Sigmoid colon (tissue), 3 donors: ENCODE measurements at regions not wholly inside any gene's neighbourhood (a gene's known extent, or its start where the extent isn't known, plus 50 kb on each side); places are given as distances from the start of the nearest gene placed in this dataset.

Experiments used
- POLR2A ChIP-seq, 2 donors: fragments of 450-650 bp; IDR thresholded peaks; one replicate each; pipeline ENCODE4 v1.6.1; 2016; ENCODE audit warnings: antibody characterized with exemption in 2 of 2, mild to moderate bottlenecking in 2 of 2, moderate library complexity in 2 of 2
- TF ChIP-seq, protein P1 (sequence below), 4 experiments: fragments of 450-650 bp in 3 of 4; fragments of 200-600 bp in 1 of 4; IDR thresholded peaks; one replicate each; pipeline ENCODE4 v1.5.1; 2016 to 2019; ENCODE audit warnings: antibody characterized with exemption in 4 of 4, mild to moderate bottlenecking in 3 of 4, moderate library complexity in 2 of 4

DNA sequence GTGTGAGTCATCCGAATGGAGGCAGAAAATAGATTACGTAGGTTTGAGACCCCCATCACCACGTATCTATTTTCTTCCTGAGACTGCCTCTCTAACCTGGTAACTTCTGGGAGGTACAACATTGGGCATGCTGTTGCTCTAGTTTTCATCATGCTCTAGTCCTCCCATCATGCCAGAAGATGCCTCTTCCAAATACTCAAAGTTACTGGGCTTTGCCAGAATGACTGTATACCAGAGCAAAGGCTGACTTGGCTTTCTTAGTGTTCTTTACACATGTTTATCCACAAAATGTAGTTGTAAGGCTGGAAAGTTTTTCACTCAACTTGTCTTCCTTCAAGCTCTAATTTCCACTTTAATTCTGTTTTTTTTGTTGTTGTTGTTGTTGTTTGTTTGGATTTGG is 370.5 kb downstream of the MDFIC start:
- no peak for TF ChIP-seq POLR2A (IDR thresholded peaks at IDR 0.05)
- TF ChIP-seq, protein P1, sequence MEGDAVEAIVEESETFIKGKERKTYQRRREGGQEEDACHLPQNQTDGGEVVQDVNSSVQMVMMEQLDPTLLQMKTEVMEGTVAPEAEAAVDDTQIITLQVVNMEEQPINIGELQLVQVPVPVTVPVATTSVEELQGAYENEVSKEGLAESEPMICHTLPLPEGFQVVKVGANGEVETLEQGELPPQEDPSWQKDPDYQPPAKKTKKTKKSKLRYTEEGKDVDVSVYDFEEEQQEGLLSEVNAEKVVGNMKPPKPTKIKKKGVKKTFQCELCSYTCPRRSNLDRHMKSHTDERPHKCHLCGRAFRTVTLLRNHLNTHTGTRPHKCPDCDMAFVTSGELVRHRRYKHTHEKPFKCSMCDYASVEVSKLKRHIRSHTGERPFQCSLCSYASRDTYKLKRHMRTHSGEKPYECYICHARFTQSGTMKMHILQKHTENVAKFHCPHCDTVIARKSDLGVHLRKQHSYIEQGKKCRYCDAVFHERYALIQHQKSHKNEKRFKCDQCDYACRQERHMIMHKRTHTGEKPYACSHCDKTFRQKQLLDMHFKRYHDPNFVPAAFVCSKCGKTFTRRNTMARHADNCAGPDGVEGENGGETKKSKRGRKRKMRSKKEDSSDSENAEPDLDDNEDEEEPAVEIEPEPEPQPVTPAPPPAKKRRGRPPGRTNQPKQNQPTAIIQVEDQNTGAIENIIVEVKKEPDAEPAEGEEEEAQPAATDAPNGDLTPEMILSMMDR (IDR thresholded peaks at IDR 0.05), result no peak
